Ovary (tissue), 3 donors: ENCODE measurements at regions not wholly inside any gene's neighbourhood (a gene's known extent, or its start where the extent isn't known, plus 50 kb on each side); places are given as distances from the start of the nearest gene placed in this dataset.

Source experiments
- CTCF ChIP-seq, 3 donors: fragments of 450-650 bp in 2 of 3; fragments of 200-600 bp in 1 of 3; IDR thresholded peaks; one replicate each; pipeline versions ENCODE4 v1.5.1 to v1.8.0; 2016 to 2022; ENCODE audit warnings: antibody characterized with exemption in 3 of 3, mild to moderate bottlenecking in 1 of 3
- POLR2A ChIP-seq: fragments of 450-650 bp; IDR thresholded peaks from one replicate; pipeline ENCODE4 v1.6.1; 2017; ENCODE audit warnings: antibody characterized with exemption, mild to moderate bottlenecking, moderate library complexity
- donor health status: DM: no; HTN: no; CAD: no.

GRCh38 chr10:36209480-36209879, 567.4 kb upstream of the FZD8 start:
- TF ChIP-seq POLR2A, result no peak
- no peak for TF ChIP-seq CTCF (IDR thresholded peaks at IDR 0.05)
